ENCODE measurements at regions not wholly inside any gene's neighbourhood (a gene's known extent, or its start where the extent isn't known, plus 50 kb on each side); places are given as distances from the start of the nearest gene placed in this dataset.

DNA sequence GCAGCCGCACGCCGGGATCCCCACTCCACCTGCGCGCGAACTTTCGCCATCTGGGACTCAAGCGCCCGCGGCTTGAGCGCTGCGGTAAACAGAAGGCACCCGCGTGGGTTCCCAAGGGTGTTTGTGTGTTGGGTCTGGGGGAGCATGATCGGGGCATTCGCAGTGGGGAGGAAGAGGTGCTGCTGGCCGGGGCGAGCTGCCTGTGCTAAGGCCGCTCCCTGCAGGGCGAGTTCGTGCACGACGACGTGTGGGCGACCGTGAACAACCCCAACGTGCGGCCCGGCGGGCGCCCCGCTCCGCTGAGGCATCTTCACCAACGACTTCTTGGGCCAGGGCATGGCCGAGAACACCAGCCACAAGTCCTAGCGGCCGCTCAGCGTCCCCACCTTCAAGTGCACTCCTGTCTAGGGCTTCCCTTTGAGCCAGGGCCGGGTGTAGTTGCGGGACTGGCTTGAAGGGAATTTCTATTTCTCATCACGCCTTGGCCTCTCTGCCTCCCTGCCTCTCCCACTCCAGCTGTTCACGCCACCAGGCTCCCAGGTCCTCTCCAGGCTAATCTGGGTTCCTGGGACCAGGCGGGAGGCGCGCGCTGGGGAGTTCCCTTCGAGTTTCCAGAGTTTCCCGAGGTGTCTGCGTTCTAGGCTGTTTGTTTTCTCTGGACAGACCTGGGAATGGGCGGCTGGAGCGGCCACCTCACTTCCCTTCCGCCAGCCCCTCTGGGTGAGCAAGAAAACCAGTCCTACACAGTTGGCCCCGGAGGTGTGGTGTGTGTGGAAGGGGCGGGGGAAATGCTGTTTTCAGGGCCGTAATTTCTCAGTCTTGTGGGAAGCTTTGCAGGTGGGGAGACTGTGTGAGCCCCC is 417.8 kb upstream of the TMTC1 start:
- Histone ChIP-seq H3K27me3 (ENCODE audit: control insufficient read depth, insufficient read depth, low read length) (peaks cover 4% of the 10 kb centered on the region), H3K4me3 (ENCODE audit: low read depth, low read length) (no peak overlapping the region), H3K36me3 (ENCODE audit: control insufficient read depth, insufficient read depth, low read length) (no peaks in the 10 kb centered on the region)
- FAIRE-seq = peak; percentile 62
- DNase-seq (ENCODE audit: low read depth) = peak; percentile 9
- TF ChIP-seq, protein P1, sequence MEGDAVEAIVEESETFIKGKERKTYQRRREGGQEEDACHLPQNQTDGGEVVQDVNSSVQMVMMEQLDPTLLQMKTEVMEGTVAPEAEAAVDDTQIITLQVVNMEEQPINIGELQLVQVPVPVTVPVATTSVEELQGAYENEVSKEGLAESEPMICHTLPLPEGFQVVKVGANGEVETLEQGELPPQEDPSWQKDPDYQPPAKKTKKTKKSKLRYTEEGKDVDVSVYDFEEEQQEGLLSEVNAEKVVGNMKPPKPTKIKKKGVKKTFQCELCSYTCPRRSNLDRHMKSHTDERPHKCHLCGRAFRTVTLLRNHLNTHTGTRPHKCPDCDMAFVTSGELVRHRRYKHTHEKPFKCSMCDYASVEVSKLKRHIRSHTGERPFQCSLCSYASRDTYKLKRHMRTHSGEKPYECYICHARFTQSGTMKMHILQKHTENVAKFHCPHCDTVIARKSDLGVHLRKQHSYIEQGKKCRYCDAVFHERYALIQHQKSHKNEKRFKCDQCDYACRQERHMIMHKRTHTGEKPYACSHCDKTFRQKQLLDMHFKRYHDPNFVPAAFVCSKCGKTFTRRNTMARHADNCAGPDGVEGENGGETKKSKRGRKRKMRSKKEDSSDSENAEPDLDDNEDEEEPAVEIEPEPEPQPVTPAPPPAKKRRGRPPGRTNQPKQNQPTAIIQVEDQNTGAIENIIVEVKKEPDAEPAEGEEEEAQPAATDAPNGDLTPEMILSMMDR (IDR thresholded peaks at IDR 0.05; ENCODE audit: insufficient read depth, low read length, severe bottlenecking) = no peak

- H3K4me3 ChIP-seq (ENCODE audit: low read depth, low read length) = no peak overlapping the region
- FAIRE-seq (no peak), DNase-seq (ENCODE audit: low read depth) (no peak)
- TF ChIP-seq, protein P1 (IDR thresholded peaks at IDR 0.05; ENCODE audit: insufficient read depth, low read length, severe bottlenecking) = no peak
- H3K36me3 ChIP-seq (ENCODE audit: control insufficient read depth, insufficient read depth, low read length) = no peaks in the 10 kb centered on the region
- peaks cover 4% of the 10 kb centered on the region for H3K27me3 ChIP-seq (ENCODE audit: control insufficient read depth, insufficient read depth, low read length)
Observed at GRCh38 chr12:30200864-30201263, 417.1 kb upstream of the TMTC1 start.

DNA sequence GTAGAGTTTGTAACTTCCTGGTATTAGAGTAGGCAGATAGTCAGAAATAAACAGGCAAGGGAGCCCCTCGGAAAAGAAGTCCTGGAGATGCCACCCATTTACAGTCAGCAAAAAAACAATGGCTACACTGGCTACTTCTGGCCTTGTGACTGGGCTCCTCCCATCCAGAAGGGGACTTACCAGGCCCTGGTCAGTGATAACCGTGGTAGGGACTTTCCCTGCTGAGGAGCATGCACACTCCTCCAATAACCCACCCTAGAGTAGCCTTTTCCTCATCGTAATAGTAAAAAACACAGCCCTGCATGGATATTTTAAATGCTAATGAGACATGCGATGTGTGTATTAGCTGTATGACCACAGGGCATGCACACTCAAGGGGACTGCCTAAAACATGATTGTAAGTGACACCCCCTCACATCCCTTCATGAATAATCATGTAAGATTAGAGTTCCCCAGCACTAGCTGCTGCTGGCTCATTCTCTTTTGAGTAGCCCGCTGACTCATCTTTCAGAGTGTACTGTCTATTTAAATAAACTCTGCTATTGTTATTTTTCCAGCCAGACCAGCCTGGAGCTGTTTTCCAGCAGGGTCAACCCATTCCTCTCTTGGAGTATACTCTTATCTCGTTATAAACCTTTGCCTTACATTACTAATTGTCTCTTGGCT is 413.8 kb upstream of the TMTC1 start:
- FAIRE-seq = no peak
- Histone ChIP-seq H3K36me3 (ENCODE audit: control insufficient read depth, insufficient read depth, low read length) (no peaks in the 10 kb centered on the region), H3K27me3 (ENCODE audit: control insufficient read depth, insufficient read depth, low read length) (peaks cover 4% of the 10 kb centered on the region), H3K4me3 (ENCODE audit: low read depth, low read length) (no peak overlapping the region)
- TF ChIP-seq, protein P1 (IDR thresholded peaks at IDR 0.05; ENCODE audit: insufficient read depth, low read length, severe bottlenecking) = no peak
- DNase-seq (ENCODE audit: low read depth) = peak; percentile 85

GRCh38 chr12:30191696-30192455 is 408.1 kb upstream of the TMTC1 start:
- DNase-seq (ENCODE audit: low read depth) (no peak), FAIRE-seq (no peak)
- no peak overlapping the region for H3K4me3 ChIP-seq (ENCODE audit: low read depth, low read length)
- no peaks in the 10 kb centered on the region for H3K36me3 ChIP-seq (ENCODE audit: control insufficient read depth, insufficient read depth, low read length)
- no peaks in the 10 kb centered on the region for H3K27me3 ChIP-seq (ENCODE audit: control insufficient read depth, insufficient read depth, low read length)
- TF ChIP-seq, protein P1 (IDR thresholded peaks at IDR 0.05; ENCODE audit: insufficient read depth, low read length, severe bottlenecking) = no peak

DNA sequence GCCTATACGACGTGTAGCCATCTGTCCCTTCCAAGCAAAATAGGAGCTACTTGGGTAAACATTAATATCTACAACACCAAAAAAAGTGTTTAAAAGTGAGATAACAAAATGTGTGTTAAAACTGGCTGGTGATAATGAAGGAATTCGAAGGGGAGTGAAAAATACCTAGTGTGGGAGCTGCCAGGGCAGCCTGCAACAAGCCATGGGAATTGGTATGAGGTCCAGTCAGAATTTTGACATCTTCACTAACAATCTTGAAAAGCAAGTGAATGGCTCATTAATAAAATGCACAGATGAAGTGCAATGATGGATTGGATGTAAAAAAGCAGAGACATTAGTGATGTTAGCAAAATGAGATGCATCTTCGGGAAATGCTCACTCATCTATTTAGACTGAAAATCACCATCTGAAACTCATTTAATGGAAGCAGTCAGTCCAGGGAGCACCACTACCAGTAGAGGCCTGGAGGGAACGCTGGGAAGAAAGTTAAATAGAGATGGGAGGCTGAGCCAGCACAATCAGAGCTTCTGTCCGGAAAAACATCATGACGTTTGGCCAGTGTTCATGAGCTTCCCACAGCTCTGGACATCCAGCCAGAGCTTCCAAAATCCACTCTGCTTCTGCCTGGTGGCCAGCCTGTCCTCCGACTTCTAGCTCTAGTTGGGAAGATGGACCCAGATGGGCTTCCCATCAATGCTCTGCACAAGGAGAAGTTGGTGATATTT is 405.0 kb upstream of the TMTC1 start:
- no peak for DNase-seq (ENCODE audit: low read depth)
- TF ChIP-seq, protein P1 (IDR thresholded peaks at IDR 0.05; ENCODE audit: insufficient read depth, low read length, severe bottlenecking) = no peak
- H3K27me3 ChIP-seq (ENCODE audit: control insufficient read depth, insufficient read depth, low read length) = no peaks in the 10 kb centered on the region
- H3K4me3 ChIP-seq (ENCODE audit: low read depth, low read length) = no peak overlapping the region
- FAIRE-seq = no peak
- H3K36me3 ChIP-seq (ENCODE audit: control insufficient read depth, insufficient read depth, low read length) = no peaks in the 10 kb centered on the region
